Adrenal gland (tissue), 9 donors: ENCODE measurements at regions not wholly inside any gene's neighbourhood (a gene's known extent, or its start where the extent isn't known, plus 50 kb on each side); places are given as distances from the start of the nearest gene placed in this dataset.

Source experiments
- DNase-seq, 7 donors: peaks; one replicate each; pipeline ENCODE4 v3.0.0-alpha.2; 2019 to 2020
- H3K27ac ChIP-seq, 5 donors: fragments of 200-600 bp; sonication (generic) in 4 of 5; 1 replicate in 3 of 5; 2 replicates in 2 of 5; pipeline versions ENCODE4 v1.5.1 to v1.8.0; 2016 to 2020; ENCODE audit warnings: mild to moderate bottlenecking in 1 of 5
- H3K27me3 ChIP-seq: fragments of 200-600 bp; 2 replicates; pipeline ENCODE4 v1.8.0; 2021
- H3K36me3 ChIP-seq, 2 donors: fragments of 200-600 bp; replicated peaks in 1 of 2; 1 replicate in 1 of 2; 2 replicates in 1 of 2; pipeline versions ENCODE4 v1.5.1 to v1.8.0; 2018 to 2022
- H3K4me1 ChIP-seq, 2 donors: fragments of 200-600 bp; replicated peaks in 1 of 2; 1 replicate in 1 of 2; 2 replicates in 1 of 2; pipeline versions ENCODE4 v1.5.1 to v1.8.0; 2018 to 2021
- H3K4me3 ChIP-seq, 4 donors: fragments of 200-600 bp; sonication (generic) in 3 of 4; one replicate each; pipeline ENCODE4 v1.5.1; 2016 to 2018
- H3K9me3 ChIP-seq, 3 donors: fragments of 200-600 bp; sonication (generic) in 1 of 3; replicated peaks in 1 of 3; 1 replicate in 2 of 3; 2 replicates in 1 of 3; pipeline versions ENCODE4 v1.5.1 to v1.8.0; 2016 to 2021
- CTCF ChIP-seq, 6 experiments: fragments of 450-650 bp in 4 of 6; fragments of 200-600 bp in 2 of 6; sonication (generic) in 1 of 6; IDR thresholded peaks; 1 replicate in 5 of 6; 2 replicates in 1 of 6; pipeline versions ENCODE4 v1.5.1 to v1.8.0; 2016 to 2021; ENCODE audit warnings: antibody characterized with exemption in 6 of 6, mild to moderate bottlenecking in 2 of 6, moderate library complexity in 1 of 6
- POLR2A ChIP-seq, 2 donors: fragments of 450-650 bp; IDR thresholded peaks; one replicate each; pipeline ENCODE4 v1.6.1; 2017; ENCODE audit warnings: antibody characterized with exemption in 2 of 2, mild to moderate bottlenecking in 2 of 2, moderate library complexity in 1 of 2
- WGBS, 4 donors: extraction: QIAGEN DNeasy Blood & Tissue Kit in 2 of 4; methylation state at CpG; one replicate each; pipeline versions ENCODE4 v1.1.5 to v1.1.7; 2013 to 2017; 5-methylcytosine and 5-hydroxymethylcytosine counted together
- intact Hi-C, 2 donors: fragments of 100-400 bp; cut with DNase I; formaldehyde crosslinking; loops; one replicate each; pipeline versions ENCODE4 v1.14.1 to v1.15.0; 2022 to 2023
- donor health status: healthy with polysubstance abuse.
- donor health status: Bipolar disorder and iron deficiency.
- donor health status: DM: yes; HTN: yes; CAD: no.
- donor health status: DM: no; HTN: no; CAD: no.
- donor health status: DM: no; HTN: no; CAD: no.

- Histone ChIP-seq H3K9me3 (no peaks in the 10 kb centered on the region), H3K36me3 (no peaks in the 10 kb centered on the region), H3K27ac (no peak overlapping the region), H3K4me3 (no peak overlapping the region), H3K27me3 (no peaks in the 10 kb centered on the region), H3K4me1 (no peaks in the 10 kb centered on the region)
- intact Hi-C loops = no loop called here
- 54 to 77% (median 63%) methylated on average over 3 of the region's 3 CpGs for WGBS, 4 donors
- DNase-seq = no peak
- no peak for TF ChIP-seq POLR2A (IDR thresholded peaks at IDR 0.05)
- TF ChIP-seq CTCF (IDR thresholded peaks at IDR 0.05) = no peak
Measured at GRCh38 chr14:44165936-44166335, 341.1 kb downstream of the FSCB start.

GRCh38 chr14:44165286-44165685 lies 341.8 kb downstream of the FSCB start:
- no peak for TF ChIP-seq POLR2A (IDR thresholded peaks at IDR 0.05)
- TF ChIP-seq CTCF (IDR thresholded peaks at IDR 0.05) = no peak
- H3K27me3 ChIP-seq = no peaks in the 10 kb centered on the region
- intact Hi-C loops = no loop called here
- no peaks in the 10 kb centered on the region for H3K9me3 ChIP-seq
- 35 to 68% (median 53%) methylated on average over 1 of the region's 1 CpG for WGBS, 4 donors
- DNase-seq = no peak
- no peak overlapping the region for H3K4me3 ChIP-seq
- no peaks in the 10 kb centered on the region for H3K36me3 ChIP-seq
- no peak overlapping the region for H3K27ac ChIP-seq
- no peaks in the 10 kb centered on the region for H3K4me1 ChIP-seq

GRCh38 chr14:44163946-44164345 lies 343.1 kb downstream of the FSCB start:
- 53 to 69% (median 62%) methylated on average over 2 of the region's 2 CpGs for WGBS, 4 donors
- H3K27ac ChIP-seq = no peak overlapping the region
- H3K27me3 ChIP-seq = no peaks in the 10 kb centered on the region
- no peak for DNase-seq
- no peak overlapping the region for H3K4me3 ChIP-seq
- no peaks in the 10 kb centered on the region for H3K36me3 ChIP-seq
- TF ChIP-seq POLR2A (IDR thresholded peaks at IDR 0.05) (no peak), CTCF (IDR thresholded peaks at IDR 0.05) (no peak)
- H3K4me1 ChIP-seq = no peaks in the 10 kb centered on the region
- no peaks in the 10 kb centered on the region for H3K9me3 ChIP-seq
- intact Hi-C loops = no loop called here

- Histone ChIP-seq H3K4me3 (no peak overlapping the region), H3K4me1 (no peaks in the 10 kb centered on the region), H3K27me3 (no peaks in the 10 kb centered on the region), H3K27ac (no peak overlapping the region), H3K36me3 (no peaks in the 10 kb centered on the region), H3K9me3 (no peaks in the 10 kb centered on the region)
- TF ChIP-seq POLR2A (IDR thresholded peaks at IDR 0.05) = no peak
- no peak for TF ChIP-seq CTCF (IDR thresholded peaks at IDR 0.05)
- 79 to 90% (median 84%) methylated on average over 5 of the region's 5 CpGs for WGBS, 4 donors
- intact Hi-C loops = no loop called here
- DNase-seq = no peak
Measured at GRCh38 chr14:44162197-44162596, 344.9 kb downstream of the FSCB start.
